GM12865 (cell line): ENCODE measurements at regions not wholly inside any gene's neighbourhood (a gene's known extent, or its start where the extent isn't known, plus 50 kb on each side); places are given as distances from the start of the nearest gene placed in this dataset.

Experiments
- DNase-seq: peaks from one replicate; pipeline ENCODE4 v3.0.0; 2010; ENCODE audit warnings: low read depth
- H3K4me3 ChIP-seq: 2 replicates; pipeline ENCODE4 v1.5.1; 2011; ENCODE audit warnings: mild to moderate bottlenecking, low read depth, low read length, control low read depth
- TF ChIP-seq, protein P1 (sequence below): IDR thresholded peaks from 2 replicates; pipeline ENCODE4 v1.5.1; 2011; ENCODE audit warnings: low read length, control low read depth, low read depth, inconsistent platforms; ENCODE audit not compliant: insufficient read depth; ENCODE audit errors: missing control alignments

DNA sequence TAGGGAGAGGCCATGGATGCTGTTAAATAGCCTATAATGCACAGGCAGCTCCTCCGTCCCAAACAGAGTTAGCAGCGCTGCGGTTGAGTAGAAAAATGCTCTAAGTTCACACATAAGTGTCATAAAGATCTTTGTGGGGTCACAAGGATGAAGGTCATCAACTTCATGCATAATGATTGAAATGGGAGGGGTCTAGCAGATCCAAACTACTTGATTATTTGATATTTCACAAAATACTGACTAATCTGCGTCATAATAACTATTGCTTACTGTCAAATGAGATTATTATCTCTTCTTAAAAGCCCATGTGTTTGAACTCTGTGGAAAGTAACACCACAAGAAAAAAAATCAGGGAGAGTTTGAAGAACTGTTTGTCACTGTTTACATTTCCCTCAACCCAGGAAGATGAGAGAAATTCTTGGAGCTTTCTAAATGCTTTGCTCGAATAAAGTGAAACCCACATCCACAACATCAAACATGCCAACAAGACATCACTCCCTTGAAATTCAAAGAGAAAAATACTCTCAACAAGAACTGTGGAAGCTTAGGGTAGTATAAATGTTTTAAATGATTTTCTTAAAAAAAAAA is 50.5 kb upstream of the CREB1 start:
- no peak for DNase-seq
- no peak overlapping the region for H3K4me3 ChIP-seq
- TF ChIP-seq, protein P1, sequence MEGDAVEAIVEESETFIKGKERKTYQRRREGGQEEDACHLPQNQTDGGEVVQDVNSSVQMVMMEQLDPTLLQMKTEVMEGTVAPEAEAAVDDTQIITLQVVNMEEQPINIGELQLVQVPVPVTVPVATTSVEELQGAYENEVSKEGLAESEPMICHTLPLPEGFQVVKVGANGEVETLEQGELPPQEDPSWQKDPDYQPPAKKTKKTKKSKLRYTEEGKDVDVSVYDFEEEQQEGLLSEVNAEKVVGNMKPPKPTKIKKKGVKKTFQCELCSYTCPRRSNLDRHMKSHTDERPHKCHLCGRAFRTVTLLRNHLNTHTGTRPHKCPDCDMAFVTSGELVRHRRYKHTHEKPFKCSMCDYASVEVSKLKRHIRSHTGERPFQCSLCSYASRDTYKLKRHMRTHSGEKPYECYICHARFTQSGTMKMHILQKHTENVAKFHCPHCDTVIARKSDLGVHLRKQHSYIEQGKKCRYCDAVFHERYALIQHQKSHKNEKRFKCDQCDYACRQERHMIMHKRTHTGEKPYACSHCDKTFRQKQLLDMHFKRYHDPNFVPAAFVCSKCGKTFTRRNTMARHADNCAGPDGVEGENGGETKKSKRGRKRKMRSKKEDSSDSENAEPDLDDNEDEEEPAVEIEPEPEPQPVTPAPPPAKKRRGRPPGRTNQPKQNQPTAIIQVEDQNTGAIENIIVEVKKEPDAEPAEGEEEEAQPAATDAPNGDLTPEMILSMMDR = no peak
